HepG2 (cell line): ENCODE measurements at regions not wholly inside any gene's neighbourhood (a gene's known extent, or its start where the extent isn't known, plus 50 kb on each side); places are given as distances from the start of the nearest gene placed in this dataset.

Experiments used
- ATAC-seq: fragments of 200-7000 bp; cut with Tn5 transposase; 3 replicates; pipeline ENCODE4 v1.9.1; 2020; ENCODE audit warnings: mild to moderate bottlenecking, moderate library complexity
- BruUV-seq: library from RNA; stranded (reverse); fragments of 400-500 nt; replicated peaks from 2 replicates; lab custom pipeline; 2021; lab: Mats Ljungman, UMichigan
- CTCF ChIA-PET: fragments of 300-600 bp; formaldehyde crosslinking; extraction: SDS; loops from one replicate; lab custom pipeline; 2021; ENCODE audit warnings: low total read pairs, inconsistent platforms, low intra/inter-chr PET ratio; lab: Yijun Ruan, JAX
- POLR2A ChIA-PET: fragments of 350-600 bp; sonication (Branson Sonifier 250); formaldehyde crosslinking; loops from one replicate; lab custom pipeline; 2020; ENCODE audit warnings: antibody characterized with exemption, inconsistent platforms; lab: Yijun Ruan, JAX
- DNase-seq: peaks from one replicate; pipeline ENCODE4 v3.0.0-alpha.2; 2015; ENCODE audit warnings: low spot score
- FAIRE-seq: peaks from 3 replicates; lab custom pipeline; 2011; peaks lifted over from hg19 to GRCh38; lab: Jason Lieb, UNC
- H2AFZ ChIP-seq: one replicate; pipeline ENCODE4 v1.6.1; 2011; ENCODE audit warnings: low read length, inconsistent platforms
- H3K27ac ChIP-seq: fragments of 300-600 bp; 3 replicates; pipeline ENCODE4 v1.8.0; 2011; ENCODE audit warnings: mixed run types, mild to moderate bottlenecking, mixed read lengths, low read length, inconsistent platforms; ENCODE audit not compliant: insufficient read depth; ENCODE audit errors: extremely low read length
- H3K27me3 ChIP-seq, 2 experiments: fragments of 200-600 bp in 1 of 2; 2 replicates in 1 of 2; 3 replicates in 1 of 2; pipeline versions ENCODE4 v1.6.0 to v1.8.0; 2011; ENCODE audit warnings: low read length in 2 of 2, mild to moderate bottlenecking in 2 of 2, moderate library complexity in 2 of 2, inconsistent platforms in 1 of 2; ENCODE audit not compliant: insufficient read depth in 2 of 2, control insufficient read depth in 1 of 2
- H3K36me3 ChIP-seq, 2 experiments: fragments of 200-600 bp in 1 of 2; replicated peaks in 1 of 2; 2 replicates in 1 of 2; 3 replicates in 1 of 2; pipeline versions ENCODE4 v1.5.1 to v1.8.0; 2011; ENCODE audit warnings: low read length in 2 of 2, inconsistent platforms in 1 of 2; ENCODE audit not compliant: insufficient read depth in 2 of 2, control insufficient read depth in 1 of 2
- H3K4me1 ChIP-seq: 2 replicates; pipeline ENCODE4 v1.5.1; 2012; ENCODE audit warnings: low read length, inconsistent platforms; ENCODE audit not compliant: insufficient read depth
- H3K4me2 ChIP-seq: 2 replicates; pipeline ENCODE4 v1.6.0; 2011; ENCODE audit warnings: low read depth, low read length, inconsistent platforms
- H3K4me3 ChIP-seq, 3 experiments: fragments of 200-600 bp in 1 of 3; sonication (generic), shearing (Covaris generic) in 1 of 3; replicated peaks in 1 of 3; 2 replicates each; pipeline ENCODE4 v1.5.1; 2011 to 2016; ENCODE audit warnings: low read length in 3 of 3, inconsistent platforms in 2 of 3, low read depth in 2 of 3, mild to moderate bottlenecking in 2 of 3, control low read depth in 1 of 3, mixed read lengths in 1 of 3; ENCODE audit not compliant: insufficient read depth in 1 of 3
- H3K79me2 ChIP-seq: one replicate; pipeline ENCODE4 v1.6.1; 2011; ENCODE audit warnings: low read length, inconsistent platforms; ENCODE audit not compliant: insufficient read depth
- H3K9ac ChIP-seq: 2 replicates; pipeline ENCODE4 v1.6.0; 2011; ENCODE audit warnings: mild to moderate bottlenecking, low read depth, low read length, inconsistent platforms; ENCODE audit not compliant: insufficient read depth
- H3K9me3 ChIP-seq: 2 replicates; pipeline ENCODE4 v1.5.1; 2012; ENCODE audit warnings: mild to moderate bottlenecking, low read length
- H4K20me1 ChIP-seq: 2 replicates; pipeline ENCODE4 v1.6.0; 2011; ENCODE audit warnings: inconsistent platforms, mild to moderate bottlenecking, low read length, moderate library complexity; ENCODE audit not compliant: insufficient read depth
- DDIT3 ChIP-seq: sonication (generic); formaldehyde crosslinking; IDR thresholded peaks from 2 replicates; pipeline ENCODE4 v1.4.0; 2020; ENCODE audit warnings: mild to moderate bottlenecking, missing genetic modification reagents
- LRRFIP1 ChIP-seq: sonication (generic); formaldehyde crosslinking; conservative IDR thresholded peaks from 2 replicates; pipeline ENCODE4 v1.4.0; 2020; ENCODE audit warnings: missing genetic modification reagents
- TBX2 ChIP-seq: sonication (generic); formaldehyde crosslinking; IDR thresholded peaks from 2 replicates; pipeline ENCODE4 v1.5.0; 2020; ENCODE audit warnings: missing genetic modification reagents, mild to moderate bottlenecking, borderline replicate concordance
- ZNF646 ChIP-seq: sonication (generic); formaldehyde crosslinking; IDR thresholded peaks from 2 replicates; pipeline ENCODE4 v1.9.0; 2021; ENCODE audit warnings: mild to moderate bottlenecking, missing genetic modification reagents
- WGBS: methylation state at CpG from one replicate; pipeline ENCODE4 v1.1.6; 2017; ENCODE audit warnings: low lambda C conversion rate; 5-methylcytosine and 5-hydroxymethylcytosine counted together
- in situ Hi-C: cut with HindIII; loops from 2 replicates; pipeline ENCODE4 v1.10.0; 2017; ENCODE audit warnings: low pct_unique_long_range_greater_than_20kb; ENCODE audit not compliant: extremely low pct_ligation_motif_present
- intact Hi-C: fragments of 100-400 bp; cut with micrococcal nuclease; formaldehyde crosslinking; loops from one replicate; pipeline ENCODE4 v1.10.0; 2022; ENCODE audit not compliant: unreplicated experiment

DNA sequence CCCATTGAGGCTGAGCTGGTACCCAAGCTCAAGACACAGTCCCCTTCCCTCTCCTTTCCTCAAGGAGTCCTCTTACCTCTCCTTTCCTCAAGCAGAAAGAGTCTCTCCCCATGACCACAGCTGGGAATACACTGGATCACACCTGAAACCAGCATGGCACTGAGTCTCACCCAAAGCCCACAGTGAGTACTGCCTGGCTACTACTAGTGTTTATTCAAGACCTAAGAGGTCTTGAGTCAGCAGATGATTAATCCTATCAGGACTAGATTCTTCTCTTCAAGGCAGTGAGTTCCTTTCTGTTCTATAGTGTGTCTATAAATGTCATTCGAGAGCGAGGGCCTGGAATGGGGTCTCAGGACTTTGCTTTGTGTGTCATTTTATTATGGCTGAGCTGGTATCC is 111.4 kb downstream of the METTL4 start:
- ATAC-seq, result no peak
- intact Hi-C loops, result no loop called here
- H3K79me2 ChIP-seq, result no peaks in the 10 kb centered on the region
- H3K4me3 ChIP-seq, result no peak overlapping the region
- no peaks in the 10 kb centered on the region for H3K36me3 ChIP-seq
- H3K4me1 ChIP-seq, result no peaks in the 10 kb centered on the region
- no peak overlapping the region for H3K27ac ChIP-seq
- H2AFZ ChIP-seq, result no peak overlapping the region
- BruUV-seq, result no TSS peak
- 4% methylated on average over 2 of the region's 2 CpGs for WGBS
- no peaks in the 10 kb centered on the region for H3K9me3 ChIP-seq
- no peak overlapping the region for H3K9ac ChIP-seq
- DNase-seq, result no peak
- POLR2A ChIA-PET, result no interaction called here
- H4K20me1 ChIP-seq, result no peaks in the 10 kb centered on the region
- TF ChIP-seq LRRFIP1 (CRISPR knock-in tag), result no peak
- TF ChIP-seq ZNF646 (CRISPR knock-in tag), result no peak
- no peak for TF ChIP-seq DDIT3 (CRISPR knock-in tag)
- no peak for TF ChIP-seq TBX2 (CRISPR knock-in tag)
- TF ChIP-seq, all 625 proteins: peak for 0
- in situ Hi-C loops, result no loop called here
- no peak for FAIRE-seq
- Histone ChIP-seq H3K27me3 (no peaks in the 10 kb centered on the region), H3K4me2 (no peak overlapping the region)
- CTCF ChIA-PET, result no interaction called here
